HL-60 (cell line): ENCODE measurements at regions not wholly inside any gene's neighbourhood (a gene's known extent, or its start where the extent isn't known, plus 50 kb on each side); places are given as distances from the start of the nearest gene placed in this dataset.

ENCODE experiments used
- GABPA ChIP-seq: IDR thresholded peaks from 2 replicates; pipeline ENCODE4 v1.6.1; 2012; ENCODE audit warnings: low read depth
- SPI1 ChIP-seq: IDR thresholded peaks from 2 replicates; pipeline ENCODE4 v1.6.1; 2012; ENCODE audit warnings: low read depth, mild to moderate bottlenecking, borderline replicate concordance
- TF ChIP-seq, protein P1 (sequence below): IDR thresholded peaks from one replicate; pipeline ENCODE4 v1.5.1; 2011; ENCODE audit warnings: low read length, control low read depth, inconsistent platforms; ENCODE audit not compliant: insufficient read depth
- TF ChIP-seq, protein P2 (sequence below): IDR thresholded peaks from 2 replicates; pipeline ENCODE4 v1.6.1; 2012; ENCODE audit warnings: low read depth; ENCODE audit not compliant: insufficient replicate concordance

DNA sequence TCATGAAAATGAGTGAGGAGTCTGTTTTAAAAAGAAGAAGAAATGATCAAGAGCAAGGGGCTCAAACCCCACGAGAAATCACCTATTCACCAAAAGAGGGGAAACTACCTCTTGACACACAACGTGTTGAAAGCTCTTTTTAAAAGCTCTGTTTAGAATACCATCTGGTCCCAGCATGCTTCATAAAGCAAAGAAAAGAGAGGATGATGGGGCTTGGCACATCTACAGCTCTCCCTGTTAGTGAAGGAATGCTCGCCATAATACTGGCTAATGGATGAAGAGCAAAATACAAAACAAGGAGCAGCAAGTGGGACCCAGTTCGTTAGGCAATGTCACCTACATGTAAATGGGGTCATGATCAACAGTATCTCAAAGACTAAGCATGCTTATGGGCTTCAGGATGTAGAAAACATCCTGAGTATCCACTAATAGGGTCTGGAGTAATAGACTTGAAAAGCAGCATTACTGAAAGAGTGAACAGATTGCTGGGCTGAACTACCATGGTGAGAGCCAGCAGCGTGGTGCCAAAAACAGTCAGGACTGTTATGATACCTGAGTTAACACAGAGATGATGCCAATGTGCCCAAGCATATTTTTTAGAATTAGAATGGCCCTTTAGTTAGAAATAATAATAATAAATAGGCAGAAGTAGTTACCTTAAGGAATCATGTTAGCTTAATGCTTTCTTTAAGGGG is 159.7 kb upstream of the POU1F1 start:
- TF ChIP-seq, protein P1, sequence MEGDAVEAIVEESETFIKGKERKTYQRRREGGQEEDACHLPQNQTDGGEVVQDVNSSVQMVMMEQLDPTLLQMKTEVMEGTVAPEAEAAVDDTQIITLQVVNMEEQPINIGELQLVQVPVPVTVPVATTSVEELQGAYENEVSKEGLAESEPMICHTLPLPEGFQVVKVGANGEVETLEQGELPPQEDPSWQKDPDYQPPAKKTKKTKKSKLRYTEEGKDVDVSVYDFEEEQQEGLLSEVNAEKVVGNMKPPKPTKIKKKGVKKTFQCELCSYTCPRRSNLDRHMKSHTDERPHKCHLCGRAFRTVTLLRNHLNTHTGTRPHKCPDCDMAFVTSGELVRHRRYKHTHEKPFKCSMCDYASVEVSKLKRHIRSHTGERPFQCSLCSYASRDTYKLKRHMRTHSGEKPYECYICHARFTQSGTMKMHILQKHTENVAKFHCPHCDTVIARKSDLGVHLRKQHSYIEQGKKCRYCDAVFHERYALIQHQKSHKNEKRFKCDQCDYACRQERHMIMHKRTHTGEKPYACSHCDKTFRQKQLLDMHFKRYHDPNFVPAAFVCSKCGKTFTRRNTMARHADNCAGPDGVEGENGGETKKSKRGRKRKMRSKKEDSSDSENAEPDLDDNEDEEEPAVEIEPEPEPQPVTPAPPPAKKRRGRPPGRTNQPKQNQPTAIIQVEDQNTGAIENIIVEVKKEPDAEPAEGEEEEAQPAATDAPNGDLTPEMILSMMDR: no peak
- TF ChIP-seq, protein P2, sequence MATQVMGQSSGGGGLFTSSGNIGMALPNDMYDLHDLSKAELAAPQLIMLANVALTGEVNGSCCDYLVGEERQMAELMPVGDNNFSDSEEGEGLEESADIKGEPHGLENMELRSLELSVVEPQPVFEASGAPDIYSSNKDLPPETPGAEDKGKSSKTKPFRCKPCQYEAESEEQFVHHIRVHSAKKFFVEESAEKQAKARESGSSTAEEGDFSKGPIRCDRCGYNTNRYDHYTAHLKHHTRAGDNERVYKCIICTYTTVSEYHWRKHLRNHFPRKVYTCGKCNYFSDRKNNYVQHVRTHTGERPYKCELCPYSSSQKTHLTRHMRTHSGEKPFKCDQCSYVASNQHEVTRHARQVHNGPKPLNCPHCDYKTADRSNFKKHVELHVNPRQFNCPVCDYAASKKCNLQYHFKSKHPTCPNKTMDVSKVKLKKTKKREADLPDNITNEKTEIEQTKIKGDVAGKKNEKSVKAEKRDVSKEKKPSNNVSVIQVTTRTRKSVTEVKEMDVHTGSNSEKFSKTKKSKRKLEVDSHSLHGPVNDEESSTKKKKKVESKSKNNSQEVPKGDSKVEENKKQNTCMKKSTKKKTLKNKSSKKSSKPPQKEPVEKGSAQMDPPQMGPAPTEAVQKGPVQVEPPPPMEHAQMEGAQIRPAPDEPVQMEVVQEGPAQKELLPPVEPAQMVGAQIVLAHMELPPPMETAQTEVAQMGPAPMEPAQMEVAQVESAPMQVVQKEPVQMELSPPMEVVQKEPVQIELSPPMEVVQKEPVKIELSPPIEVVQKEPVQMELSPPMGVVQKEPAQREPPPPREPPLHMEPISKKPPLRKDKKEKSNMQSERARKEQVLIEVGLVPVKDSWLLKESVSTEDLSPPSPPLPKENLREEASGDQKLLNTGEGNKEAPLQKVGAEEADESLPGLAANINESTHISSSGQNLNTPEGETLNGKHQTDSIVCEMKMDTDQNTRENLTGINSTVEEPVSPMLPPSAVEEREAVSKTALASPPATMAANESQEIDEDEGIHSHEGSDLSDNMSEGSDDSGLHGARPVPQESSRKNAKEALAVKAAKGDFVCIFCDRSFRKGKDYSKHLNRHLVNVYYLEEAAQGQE: no peak
- TF ChIP-seq SPI1 (no peak), GABPA (no peak)
